GM20000 (cell line): ENCODE measurements at regions not wholly inside any gene's neighbourhood (a gene's known extent, or its start where the extent isn't known, plus 50 kb on each side); places are given as distances from the start of the nearest gene placed in this dataset.

Source experiments
- DNase-seq: peaks from one replicate; pipeline ENCODE4 v3.0.0; 2012; ENCODE audit warnings: low spot score
- CTCF ChIP-seq: IDR thresholded peaks from 2 replicates; pipeline ENCODE4 v1.5.1; 2012; ENCODE audit warnings: mild to moderate bottlenecking, control low read depth; ENCODE audit errors: extremely low read depth, missing control alignments

- no peak for DNase-seq
- no peak for TF ChIP-seq CTCF
Measured at GRCh38 chr4:125262502-125262901, 52.3 kb upstream of the FAT4 start.

DNA sequence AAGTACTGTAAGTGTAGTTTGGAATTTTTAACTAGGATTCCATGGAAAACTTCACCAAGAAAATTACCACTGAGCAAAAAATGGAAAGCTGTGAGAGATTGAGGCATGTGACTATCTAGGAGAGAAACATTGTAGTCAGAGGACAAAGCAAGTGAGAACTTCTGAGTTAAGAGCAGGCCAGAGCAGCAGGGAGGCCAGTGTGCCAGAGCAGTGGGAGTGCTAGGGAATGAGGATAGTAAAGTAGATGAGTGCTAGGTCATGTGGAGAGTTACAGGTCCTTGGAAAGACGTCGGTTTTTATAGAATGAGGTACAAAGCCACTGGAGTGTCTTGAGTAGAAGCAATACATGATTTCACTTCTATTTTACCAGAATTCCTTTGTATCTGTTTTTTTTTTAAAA, 52.7 kb upstream of the FAT4 start:
- no peak for TF ChIP-seq CTCF
- no peak for DNase-seq

- no peak for TF ChIP-seq CTCF
- no peak for DNase-seq
Measured at GRCh38 chr4:125254106-125254505, 60.6 kb upstream of the FAT4 start.

- no peak for TF ChIP-seq CTCF
- no peak for DNase-seq
Measured at GRCh38 chr4:125244848-125245450, 69.8 kb upstream of the FAT4 start.

DNA sequence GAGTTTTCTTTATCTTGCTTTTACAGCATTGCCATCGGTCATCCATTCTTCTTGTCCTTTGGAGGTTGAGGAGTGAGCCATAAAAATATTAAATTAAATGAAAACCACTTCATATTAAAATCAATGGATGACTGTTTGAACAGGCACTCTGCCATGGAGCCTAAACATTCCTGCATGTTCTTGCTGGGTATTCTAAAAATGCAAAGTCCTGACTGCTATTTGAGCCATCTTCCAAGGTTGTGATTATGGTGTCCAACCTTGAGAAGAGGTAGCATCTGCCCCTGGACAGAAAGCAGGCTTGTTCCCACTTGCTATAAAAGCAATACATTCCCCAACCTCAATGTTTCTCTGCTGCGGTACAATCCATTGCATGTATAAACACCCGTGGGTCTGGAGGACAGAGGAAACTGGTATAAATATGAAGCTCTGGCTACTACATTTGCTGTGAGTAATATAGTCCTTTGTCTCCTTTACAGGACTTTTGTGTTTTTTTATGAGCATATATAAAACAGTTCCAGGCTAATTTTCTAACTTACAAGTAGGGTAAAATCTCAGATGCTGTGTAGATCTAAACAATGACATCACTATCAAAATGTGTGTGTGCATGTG, 70.9 kb upstream of the FAT4 start:
- TF ChIP-seq CTCF = no peak
- no peak for DNase-seq

DNA sequence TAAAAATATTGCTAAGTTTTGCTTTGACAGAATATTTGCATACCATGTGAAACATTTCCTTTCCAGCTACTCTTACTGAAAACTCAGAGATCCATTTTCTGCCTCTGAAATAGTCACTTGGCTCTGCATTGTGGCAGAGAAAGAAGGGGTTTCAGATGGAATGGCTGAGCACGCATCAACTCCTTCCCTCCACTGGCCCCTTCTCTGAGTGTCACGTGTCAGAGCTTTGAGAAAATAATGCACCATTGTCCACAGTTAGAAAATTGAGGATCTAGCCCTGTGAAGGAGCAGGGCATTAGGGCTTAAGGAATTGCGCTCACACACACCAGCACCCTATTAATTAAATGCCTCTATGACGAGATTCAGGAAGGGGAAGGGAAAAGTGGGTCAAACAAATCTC, 78.8 kb upstream of the FAT4 start:
- no peak for TF ChIP-seq CTCF
- no peak for DNase-seq

GRCh38 chr4:125231661-125232060, 83.1 kb upstream of the FAT4 start:
- no peak for DNase-seq

More at GRCh38 chr4:125231661-125232060, 83.1 kb upstream of the FAT4 start:
- TF ChIP-seq CTCF = no peak
